IMR-90 (cell line): ENCODE measurements at regions not wholly inside any gene's neighbourhood (a gene's known extent, or its start where the extent isn't known, plus 50 kb on each side); places are given as distances from the start of the nearest gene placed in this dataset.

ENCODE experiments used
- ATAC-seq: fragments of 200-7000 bp; cut with Tn5 transposase; 2 replicates; pipeline ENCODE4 v1.9.1; 2020; ENCODE audit warnings: low read depth, mild to moderate bottlenecking, moderate library complexity
- BruUV-seq: library from RNA; stranded (reverse); fragments of 400-500 nt; replicated peaks from 2 replicates; lab custom pipeline; 2021; lab: Mats Ljungman, UMichigan
- CTCF ChIA-PET: fragments of 300-600 bp; formaldehyde crosslinking; extraction: SDS; loops from one replicate; lab custom pipeline; 2021; ENCODE audit warnings: antibody characterized with exemption; lab: Yijun Ruan, JAX
- POLR2A ChIA-PET: fragments of 300-600 bp; sonication (Branson Sonifier 250); formaldehyde crosslinking; loops from one replicate; lab custom pipeline; 2022; ENCODE audit warnings: antibody characterized with exemption; ENCODE audit not compliant: unreplicated experiment; lab: Charles Lee
- DNase-seq: peaks from one replicate; pipeline ENCODE4 v3.0.0; 2013
- H2AFZ ChIP-seq: replicated peaks from 2 replicates; pipeline ENCODE3; 2013; ENCODE audit warnings: low read length, mild to moderate bottlenecking; ENCODE audit not compliant: poor library complexity
- H2AK5ac ChIP-seq: 2 replicates; pipeline ENCODE4 v1.6.1; 2013; ENCODE audit warnings: low read depth, low read length, inconsistent platforms
- H2AK9ac ChIP-seq: replicated peaks from 2 replicates; pipeline ENCODE3; 2013; ENCODE audit warnings: mild to moderate bottlenecking, low read depth, low read length, moderate library complexity; ENCODE audit not compliant: poor library complexity
- H2BK120ac ChIP-seq: 2 replicates; pipeline ENCODE4 v1.6.1; 2013; ENCODE audit warnings: low read depth, low read length, inconsistent platforms
- H2BK15ac ChIP-seq: 3 replicates; pipeline ENCODE4 v1.6.1; 2013; ENCODE audit warnings: low read depth, low read length, inconsistent platforms
- H2BK20ac ChIP-seq: 2 replicates; pipeline ENCODE4 v1.6.1; 2013; ENCODE audit warnings: low read depth, mild to moderate bottlenecking, inconsistent platforms, low read length, moderate library complexity
- H2BK5ac ChIP-seq: 2 replicates; pipeline ENCODE4 v1.6.1; 2013; ENCODE audit warnings: mild to moderate bottlenecking, low read depth, low read length, inconsistent platforms; ENCODE audit not compliant: poor library complexity, severe bottlenecking
- H3K14ac ChIP-seq: replicated peaks from 2 replicates; pipeline ENCODE4 v1.6.1; 2013; ENCODE audit warnings: low read depth, low read length, inconsistent platforms
- H3K18ac ChIP-seq: 2 replicates; pipeline ENCODE4 v1.6.1; 2013; ENCODE audit warnings: low read depth, low read length, control low read depth
- H3K23ac ChIP-seq: 2 replicates; pipeline ENCODE4 v1.6.1; 2013; ENCODE audit warnings: low read depth, low read length, inconsistent platforms
- H3K27ac ChIP-seq: 2 replicates; pipeline ENCODE4 v1.5.1; 2013; ENCODE audit warnings: mild to moderate bottlenecking, control low read depth, low read length; ENCODE audit not compliant: insufficient read depth
- H3K27me3 ChIP-seq: 2 replicates; pipeline ENCODE4 v1.6.1; 2013; ENCODE audit warnings: low read length; ENCODE audit not compliant: control insufficient read depth, insufficient read depth
- H3K36me3 ChIP-seq: 2 replicates; pipeline ENCODE4 v1.6.1; 2013; ENCODE audit warnings: low read length, mixed read lengths; ENCODE audit not compliant: control insufficient read depth, insufficient read depth
- H3K4ac ChIP-seq: 2 replicates; pipeline ENCODE4 v1.6.1; 2013; ENCODE audit warnings: low read depth, low read length, inconsistent platforms
- H3K4me1 ChIP-seq: 2 replicates; pipeline ENCODE4 v1.6.1; 2013; ENCODE audit warnings: low read length, mixed read lengths; ENCODE audit not compliant: control insufficient read depth, insufficient read depth
- H3K4me2 ChIP-seq: 2 replicates; pipeline ENCODE4 v1.6.1; 2013; ENCODE audit warnings: low read depth, mild to moderate bottlenecking, control low read depth, low read length, moderate library complexity
- H3K4me3 ChIP-seq: 2 replicates; pipeline ENCODE4 v1.5.1; 2013; ENCODE audit warnings: low read depth, mild to moderate bottlenecking, control low read depth, low read length, moderate library complexity; ENCODE audit not compliant: insufficient read depth
- H3K56ac ChIP-seq: 2 replicates; pipeline ENCODE4 v1.6.1; 2013; ENCODE audit warnings: low read length, inconsistent platforms; ENCODE audit not compliant: insufficient read depth; ENCODE audit errors: extremely low read depth
- H3K79me1 ChIP-seq, 2 experiments: 2 replicates each; pipeline ENCODE4 v1.6.1; 2013; ENCODE audit warnings: low read length in 2 of 2, inconsistent platforms in 1 of 2, low read depth in 1 of 2
- H3K9ac ChIP-seq: 2 replicates; pipeline ENCODE4 v1.6.1; 2013; ENCODE audit warnings: low read depth, low read length, control low read depth
- H3K9me1 ChIP-seq: 2 replicates; pipeline ENCODE4 v1.6.1; 2013; ENCODE audit warnings: low read length, inconsistent platforms; ENCODE audit not compliant: insufficient read depth
- H3K9me3 ChIP-seq: 2 replicates; pipeline ENCODE4 v1.6.1; 2013; ENCODE audit warnings: low read length; ENCODE audit not compliant: control insufficient read depth, insufficient read depth
- H4K20me1 ChIP-seq: 2 replicates; pipeline ENCODE4 v1.6.1; 2013; ENCODE audit warnings: low read length, inconsistent platforms; ENCODE audit not compliant: insufficient read depth
- H4K5ac ChIP-seq: 2 replicates; pipeline ENCODE4 v1.6.1; 2013; ENCODE audit warnings: mild to moderate bottlenecking, low read depth, low read length, control low read depth
- H4K8ac ChIP-seq, 2 experiments: 2 replicates each; pipeline ENCODE4 v1.6.1; 2013; ENCODE audit warnings: low read depth in 2 of 2, low read length in 2 of 2, control low read depth in 1 of 2, inconsistent platforms in 1 of 2
- H4K91ac ChIP-seq: 2 replicates; pipeline ENCODE4 v1.6.1; 2013; ENCODE audit warnings: low read depth, low read length, inconsistent platforms; ENCODE audit not compliant: insufficient read depth
- BHLHE40 ChIP-seq: fragments of 150-350 bp; IDR thresholded peaks from 2 replicates; pipeline ENCODE4 v1.6.1; 2016; ENCODE audit warnings: mild to moderate bottlenecking, low read depth, low read length
- CHD1 ChIP-seq: IDR thresholded peaks from 2 replicates; pipeline ENCODE4 v1.6.1; 2012; ENCODE audit warnings: low read depth, low read length, improper control_type of control experiment
- FOS ChIP-seq: fragments of 150-350 bp; IDR thresholded peaks from 2 replicates; pipeline ENCODE4 v1.6.1; 2016; ENCODE audit warnings: low read depth, low read length
- MAFK ChIP-seq: IDR thresholded peaks from 2 replicates; pipeline ENCODE4 v1.6.1; 2012; ENCODE audit warnings: low read depth, low read length, improper control_type of control experiment
- MAZ ChIP-seq: IDR thresholded peaks from 2 replicates; pipeline ENCODE4 v1.6.1; 2012; ENCODE audit warnings: low read depth, mild to moderate bottlenecking, low read length, improper control_type of control experiment, moderate library complexity, borderline replicate concordance
- MXI1 ChIP-seq: IDR thresholded peaks from 2 replicates; pipeline ENCODE4 v1.6.1; 2012; ENCODE audit warnings: low read depth, mild to moderate bottlenecking, low read length, moderate library complexity, borderline replicate concordance
- NFE2L2 ChIP-seq: fragments of 150-350 bp; IDR thresholded peaks from 2 replicates; pipeline ENCODE4 v1.6.1; 2016; ENCODE audit warnings: low read depth, mild to moderate bottlenecking, low read length
- RCOR1 ChIP-seq: IDR thresholded peaks from 2 replicates; pipeline ENCODE4 v1.6.1; 2012; ENCODE audit warnings: mild to moderate bottlenecking, low read length, improper control_type of control experiment; ENCODE audit not compliant: insufficient replicate concordance
- SMC3 ChIP-seq: fragments of 150-350 bp; IDR thresholded peaks from 2 replicates; pipeline ENCODE4 v1.6.1; 2016; ENCODE audit warnings: low read depth, mild to moderate bottlenecking, antibody characterized with exemption, low read length, moderate library complexity
- WGBS, 2 experiments: methylation state at CpG; one replicate each; pipeline versions ENCODE4 v1.1.5 to v1.1.7; 2013; ENCODE audit warnings: missing lambda C conversion rate in 2 of 2; ENCODE audit not compliant: insufficient read length in 1 of 2; ENCODE audit errors: extremely low coverage in 2 of 2; 5-methylcytosine and 5-hydroxymethylcytosine counted together
- dilution Hi-C: fragments of 300-500 bp; cut with HindIII; formaldehyde crosslinking; loops from one replicate; pipeline ENCODE4 v1.14.3; 2018; ENCODE audit warnings: low sequenced_read_pairs; ENCODE audit not compliant: unreplicated experiment
- in situ Hi-C: fragments of 300-500 bp; cut with MboI; formaldehyde crosslinking; loops from 3 replicates; pipeline ENCODE4 v1.14.3; 2019; ENCODE audit warnings: low sequenced_read_pairs, inconsistent platforms, mixed read lengths
- intact Hi-C: fragments of 100-400 bp; cut with micrococcal nuclease; formaldehyde crosslinking; loops from 2 replicates; pipeline ENCODE4 v1.10.0; 2022
- TF ChIP-seq, protein P1 (sequence below): fragments of 150-350 bp; IDR thresholded peaks from 2 replicates; pipeline ENCODE4 v1.6.1; 2017; ENCODE audit warnings: mild to moderate bottlenecking, antibody characterized with exemption, low read length, low read depth
- TF ChIP-seq, protein P2 (sequence below): conservative IDR thresholded peaks from 2 replicates; pipeline ENCODE4 v1.5.1; 2012; ENCODE audit warnings: mild to moderate bottlenecking, low read depth, low read length, improper control_type of control experiment

DNA sequence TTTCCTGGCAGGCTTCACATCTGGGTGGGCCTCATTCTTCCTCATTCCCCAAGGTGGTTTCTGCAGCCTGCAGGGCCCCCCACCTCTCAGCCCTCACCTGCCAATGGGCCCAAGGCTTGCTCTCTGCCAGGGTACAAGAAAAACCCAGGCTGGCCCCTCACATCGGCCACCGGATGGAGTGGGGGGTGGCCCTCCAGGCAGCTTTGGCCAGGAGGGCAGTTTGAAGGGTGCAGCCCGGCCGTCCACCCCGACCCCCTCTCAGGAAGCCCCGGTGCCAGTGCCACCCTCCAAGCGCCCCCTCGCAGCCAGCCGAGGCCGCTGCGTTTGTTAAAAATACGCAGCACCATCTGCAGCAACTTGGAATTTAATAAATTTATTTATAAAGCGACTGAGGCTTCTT is 196.7 kb downstream of the CTTN start:
- dilution Hi-C loops: no loop called here
- Histone ChIP-seq H2AK9ac (no peak overlapping the region), H4K5ac (no peak overlapping the region), H3K4me1 (no peaks in the 10 kb centered on the region), H3K4me2 (no peak overlapping the region), H3K18ac (no peak overlapping the region), H2AFZ (no peak overlapping the region), H4K8ac (no peak overlapping the region), H3K79me1 (no peaks in the 10 kb centered on the region), H3K9me3 (no peaks in the 10 kb centered on the region), H3K4ac (no peak overlapping the region), H2BK20ac (no peak overlapping the region), H2AK5ac (no peak overlapping the region), H2BK5ac (no peak overlapping the region), H4K20me1 (no peaks in the 10 kb centered on the region; the same call in 1 of the 2 replicates), H4K91ac (no peak overlapping the region), H3K14ac (no peak overlapping the region), H3K56ac (no peak overlapping the region), H2BK120ac (no peak overlapping the region), H2BK15ac (no peak overlapping the region), H3K23ac (no peak overlapping the region), H3K27me3 (peaks cover 4% of the 10 kb centered on the region; the same call in 1 of the 2 replicates), H3K9me1 (no peaks in the 10 kb centered on the region), H3K9ac (no peak overlapping the region), H3K36me3 (no peaks in the 10 kb centered on the region), H3K27ac (no peak overlapping the region), H3K4me3 (no peak overlapping the region)
- WGBS, 2 experiments: 60% methylated on average over 1 of the region's 13 CpGs; no CpG with 5 or more reads in 1 of the 2 experiments
- no TSS peak for BruUV-seq
- in situ Hi-C loops: no loop called here
- intact Hi-C loops: no loop called here
- TF ChIP-seq SMC3: no peak
- TF ChIP-seq, protein P1, sequence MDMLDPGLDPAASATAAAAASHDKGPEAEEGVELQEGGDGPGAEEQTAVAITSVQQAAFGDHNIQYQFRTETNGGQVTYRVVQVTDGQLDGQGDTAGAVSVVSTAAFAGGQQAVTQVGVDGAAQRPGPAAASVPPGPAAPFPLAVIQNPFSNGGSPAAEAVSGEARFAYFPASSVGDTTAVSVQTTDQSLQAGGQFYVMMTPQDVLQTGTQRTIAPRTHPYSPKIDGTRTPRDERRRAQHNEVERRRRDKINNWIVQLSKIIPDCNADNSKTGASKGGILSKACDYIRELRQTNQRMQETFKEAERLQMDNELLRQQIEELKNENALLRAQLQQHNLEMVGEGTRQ: no peak
- no peak for TF ChIP-seq MAZ
- no peak for TF ChIP-seq CHD1
- TF ChIP-seq, protein P2, sequence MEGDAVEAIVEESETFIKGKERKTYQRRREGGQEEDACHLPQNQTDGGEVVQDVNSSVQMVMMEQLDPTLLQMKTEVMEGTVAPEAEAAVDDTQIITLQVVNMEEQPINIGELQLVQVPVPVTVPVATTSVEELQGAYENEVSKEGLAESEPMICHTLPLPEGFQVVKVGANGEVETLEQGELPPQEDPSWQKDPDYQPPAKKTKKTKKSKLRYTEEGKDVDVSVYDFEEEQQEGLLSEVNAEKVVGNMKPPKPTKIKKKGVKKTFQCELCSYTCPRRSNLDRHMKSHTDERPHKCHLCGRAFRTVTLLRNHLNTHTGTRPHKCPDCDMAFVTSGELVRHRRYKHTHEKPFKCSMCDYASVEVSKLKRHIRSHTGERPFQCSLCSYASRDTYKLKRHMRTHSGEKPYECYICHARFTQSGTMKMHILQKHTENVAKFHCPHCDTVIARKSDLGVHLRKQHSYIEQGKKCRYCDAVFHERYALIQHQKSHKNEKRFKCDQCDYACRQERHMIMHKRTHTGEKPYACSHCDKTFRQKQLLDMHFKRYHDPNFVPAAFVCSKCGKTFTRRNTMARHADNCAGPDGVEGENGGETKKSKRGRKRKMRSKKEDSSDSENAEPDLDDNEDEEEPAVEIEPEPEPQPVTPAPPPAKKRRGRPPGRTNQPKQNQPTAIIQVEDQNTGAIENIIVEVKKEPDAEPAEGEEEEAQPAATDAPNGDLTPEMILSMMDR: no peak
- no peak for TF ChIP-seq MXI1
- no peak for TF ChIP-seq BHLHE40
- TF ChIP-seq NFE2L2: no peak
- no peak for TF ChIP-seq MAFK
- no peak for TF ChIP-seq FOS
- no peak for TF ChIP-seq RCOR1
- ATAC-seq: no peak
- no peak for DNase-seq
- CTCF ChIA-PET: no interaction called here
- POLR2A ChIA-PET: no interaction called here
